GM12872 (cell line): ENCODE measurements at regions not wholly inside any gene's neighbourhood (a gene's known extent, or its start where the extent isn't known, plus 50 kb on each side); places are given as distances from the start of the nearest gene placed in this dataset.

Source experiments
- CTCF ChIP-seq: IDR thresholded peaks from 3 replicates; pipeline ENCODE4 v1.5.1; 2011; ENCODE audit warnings: low read depth, mild to moderate bottlenecking, low read length, moderate library complexity; ENCODE audit not compliant: insufficient read depth

GRCh38 chr9:86563936-86564335 is 209.7 kb upstream of the TUT7 start:
- no peak for TF ChIP-seq CTCF

- no peak for TF ChIP-seq CTCF
Observed at GRCh38 chr9:86563350-86563749, 209.1 kb upstream of the TUT7 start.

GRCh38 chr9:86562691-86563090 is 208.5 kb upstream of the TUT7 start:
- no peak for TF ChIP-seq CTCF

- no peak for TF ChIP-seq CTCF
Observed at GRCh38 chr9:86557918-86558317, 203.7 kb upstream of the TUT7 start.

GRCh38 chr9:86557063-86557766 is 203.0 kb upstream of the TUT7 start:
- no peak for TF ChIP-seq CTCF

- no peak for TF ChIP-seq CTCF
Observed at GRCh38 chr9:86555661-86556060, 201.5 kb upstream of the TUT7 start.

GRCh38 chr9:86550401-86550800 is 196.2 kb upstream of the TUT7 start:
- no peak for TF ChIP-seq CTCF
